ENCODE measurements at regions not wholly inside any gene's neighbourhood (a gene's known extent, or its start where the extent isn't known, plus 50 kb on each side); places are given as distances from the start of the nearest gene placed in this dataset.

DNA sequence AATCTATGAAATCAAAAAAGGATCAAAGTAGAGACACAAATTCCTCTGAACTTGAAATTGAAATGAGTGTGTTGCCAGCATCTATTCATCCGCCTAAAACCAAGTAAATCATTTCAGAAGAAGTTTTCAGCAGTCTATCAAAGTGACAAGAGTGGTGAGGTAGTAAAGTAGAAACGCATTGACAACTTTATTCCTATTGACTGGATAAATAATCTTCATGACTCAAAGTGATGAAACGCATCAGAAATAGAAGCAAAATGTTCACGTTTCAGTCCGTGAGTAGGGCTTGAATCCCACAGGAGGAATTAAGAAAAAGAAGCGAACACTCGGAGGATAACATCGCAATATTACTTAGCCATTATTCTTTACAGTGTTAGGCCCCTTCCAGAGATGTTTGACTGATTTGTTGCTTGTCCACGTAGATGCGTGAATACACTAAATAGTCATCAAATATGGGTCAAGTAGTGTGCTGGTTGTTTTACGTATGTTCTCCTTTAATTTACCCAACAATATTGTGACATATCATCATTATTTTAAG lies 314.4 kb downstream of the PLK2 start:
- DNase-seq: no peak

DNA sequence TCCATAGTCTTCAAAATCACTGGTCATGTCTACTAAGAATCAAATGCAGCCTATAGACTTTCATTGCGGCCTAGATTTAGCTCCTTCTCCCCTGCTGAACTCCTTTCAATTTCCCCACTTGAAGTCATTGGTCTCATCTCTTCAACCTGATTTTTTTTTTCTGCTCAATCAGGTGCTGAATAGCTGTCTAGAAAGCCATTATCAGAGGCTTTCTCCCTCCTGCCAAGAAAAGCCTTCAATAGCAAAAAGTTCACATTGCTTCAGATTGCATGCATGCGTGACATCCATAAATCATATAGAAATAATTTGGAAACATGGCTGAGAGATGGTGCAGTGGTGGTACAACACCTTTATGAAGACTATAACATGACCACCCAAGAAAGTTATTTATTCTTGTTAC lies 316.2 kb downstream of the PLK2 start:
- no peak for DNase-seq

DNA sequence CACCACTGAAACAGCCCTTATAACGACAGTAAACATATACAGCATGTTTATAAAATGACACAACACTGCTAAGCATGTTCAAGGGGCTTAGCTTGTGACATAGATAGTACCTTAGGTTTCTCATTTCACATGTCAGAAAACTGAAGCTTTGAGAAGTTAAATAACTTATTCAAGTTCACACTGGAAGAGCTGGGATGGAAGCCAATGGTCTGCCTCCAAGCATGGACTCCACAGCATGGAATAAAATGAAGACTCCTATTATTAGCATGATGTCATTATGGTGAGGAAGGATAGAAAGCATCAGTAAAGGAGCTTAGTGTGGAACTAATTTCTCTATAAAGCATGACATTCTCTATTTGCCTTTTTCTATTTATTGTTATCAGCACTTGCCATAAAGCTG lies 316.7 kb downstream of the PLK2 start:
- no peak for DNase-seq

DNA sequence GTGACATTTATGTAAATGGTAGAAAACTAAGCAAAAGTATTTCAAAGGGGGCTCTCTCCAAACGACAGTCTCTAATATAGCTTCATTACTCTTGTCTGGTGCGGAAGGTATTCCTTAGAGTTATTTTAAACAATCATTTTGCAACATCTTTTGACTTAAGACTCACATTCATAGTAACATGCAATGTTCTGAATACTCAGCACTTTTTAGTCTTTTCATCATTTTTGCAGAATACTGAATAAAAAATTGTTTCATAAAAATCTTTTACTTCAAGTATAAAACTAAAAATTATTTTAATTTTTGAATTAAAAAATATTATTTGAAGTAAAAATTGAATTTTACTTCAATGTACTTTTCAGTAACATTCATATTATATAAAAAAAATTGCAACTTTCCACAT lies 321.1 kb downstream of the PLK2 start:
- DNase-seq: no peak

DNA sequence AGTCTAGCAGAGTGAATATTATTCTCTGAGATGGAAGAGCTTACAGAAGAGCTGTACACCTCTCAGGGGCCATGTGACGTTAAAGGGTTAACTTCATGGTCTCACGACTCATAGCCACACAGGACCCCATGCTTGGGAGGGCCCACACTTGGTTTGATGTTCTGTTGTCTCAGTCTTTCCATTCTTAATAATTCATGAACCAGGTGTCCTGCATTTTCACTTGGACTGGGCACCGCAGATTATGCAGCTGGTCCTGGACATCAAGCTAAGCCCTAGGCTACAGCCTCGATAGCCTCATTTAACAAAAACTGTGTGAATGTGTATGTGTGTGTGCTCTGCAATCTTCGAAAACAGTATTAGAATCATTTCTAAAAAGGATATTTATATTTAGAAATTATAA lies 323.5 kb downstream of the PLK2 start:
- DNase-seq: no peak

DNA sequence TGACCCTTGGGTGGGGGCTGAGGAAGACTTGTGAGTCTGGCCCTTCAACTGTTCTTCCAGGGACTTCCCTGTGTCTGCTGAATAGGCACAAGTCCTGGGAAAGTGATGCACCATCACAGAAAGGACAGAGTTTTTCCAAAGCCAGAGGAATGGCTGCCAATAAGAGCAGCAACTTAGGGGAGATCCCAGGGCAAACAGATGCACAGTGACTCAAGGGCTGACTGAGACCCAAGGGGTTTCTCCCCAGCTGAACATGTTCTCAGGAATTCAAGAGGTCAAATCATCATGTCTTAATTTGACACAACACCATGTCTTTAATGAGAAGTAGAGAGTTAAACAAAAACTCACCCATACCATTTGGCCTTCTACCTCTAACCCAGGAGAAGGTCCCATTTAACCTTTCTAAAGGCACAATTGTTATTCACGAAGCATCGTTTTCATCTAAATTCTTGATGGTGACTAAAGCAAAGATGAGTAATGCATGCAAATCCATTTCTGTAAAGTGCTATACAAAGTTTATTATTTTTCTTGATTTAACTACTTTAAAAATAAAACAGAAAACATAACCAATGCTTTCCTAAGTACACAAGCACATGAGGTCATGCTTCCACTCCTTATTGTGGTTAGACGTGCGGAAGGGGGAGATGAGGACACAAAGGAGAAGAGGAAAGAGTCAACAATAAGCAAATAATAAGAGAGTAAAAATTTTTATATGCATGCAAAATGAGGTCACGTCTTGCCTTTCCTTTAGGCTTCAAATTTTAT lies 324.1 kb downstream of the PLK2 start:
- no peak for DNase-seq

DNA sequence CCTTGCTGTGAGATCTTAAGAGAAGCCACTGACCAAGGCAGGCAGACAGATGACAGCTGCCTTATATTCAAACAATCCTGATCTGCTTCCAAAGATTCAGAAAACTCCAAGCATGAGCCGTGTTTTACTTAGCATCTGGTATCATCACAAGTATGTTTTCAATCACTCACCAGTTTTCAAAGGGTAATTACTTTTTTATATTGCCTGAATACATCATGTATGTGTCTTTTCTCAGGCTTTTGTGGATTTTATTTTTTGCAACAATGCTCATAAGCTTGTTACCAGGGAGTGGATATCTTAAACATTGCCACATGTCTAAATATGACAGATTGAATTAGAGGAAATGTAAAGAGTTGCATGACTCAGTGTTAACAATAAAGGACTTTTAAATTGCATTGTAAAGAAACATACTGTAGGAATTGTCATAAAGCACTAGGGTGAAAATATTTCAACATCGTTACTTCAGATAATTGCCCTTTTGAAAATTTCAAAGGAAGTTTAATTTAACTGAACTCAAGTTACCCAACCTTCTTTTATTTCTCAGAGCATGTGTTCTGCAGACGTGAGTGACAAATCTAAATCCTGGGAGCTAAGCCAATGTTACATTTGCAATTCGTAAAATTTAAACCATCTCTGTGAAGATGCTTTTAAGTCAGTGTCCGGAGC lies 326.1 kb downstream of the PLK2 start:
- no peak for DNase-seq

DNA sequence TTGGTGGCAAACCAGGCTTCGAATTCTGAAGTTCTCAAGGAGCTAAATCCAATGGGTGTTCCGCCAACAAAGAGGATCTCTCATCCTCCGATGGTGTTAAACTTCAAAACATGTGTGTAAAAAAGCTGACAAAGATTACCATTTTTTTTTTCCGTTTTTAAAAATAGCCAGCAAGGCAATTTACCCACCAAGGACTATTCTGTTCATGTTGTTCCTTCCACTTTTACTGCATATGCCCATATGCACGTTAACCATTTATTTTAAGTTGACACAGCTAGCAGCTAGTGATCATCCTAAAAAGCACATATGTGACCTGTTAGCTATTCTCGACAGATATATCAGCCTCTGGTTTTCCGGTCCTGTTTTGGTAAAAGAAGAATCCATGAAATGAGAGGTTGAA lies 326.7 kb downstream of the PLK2 start:
- no peak for DNase-seq

DNA sequence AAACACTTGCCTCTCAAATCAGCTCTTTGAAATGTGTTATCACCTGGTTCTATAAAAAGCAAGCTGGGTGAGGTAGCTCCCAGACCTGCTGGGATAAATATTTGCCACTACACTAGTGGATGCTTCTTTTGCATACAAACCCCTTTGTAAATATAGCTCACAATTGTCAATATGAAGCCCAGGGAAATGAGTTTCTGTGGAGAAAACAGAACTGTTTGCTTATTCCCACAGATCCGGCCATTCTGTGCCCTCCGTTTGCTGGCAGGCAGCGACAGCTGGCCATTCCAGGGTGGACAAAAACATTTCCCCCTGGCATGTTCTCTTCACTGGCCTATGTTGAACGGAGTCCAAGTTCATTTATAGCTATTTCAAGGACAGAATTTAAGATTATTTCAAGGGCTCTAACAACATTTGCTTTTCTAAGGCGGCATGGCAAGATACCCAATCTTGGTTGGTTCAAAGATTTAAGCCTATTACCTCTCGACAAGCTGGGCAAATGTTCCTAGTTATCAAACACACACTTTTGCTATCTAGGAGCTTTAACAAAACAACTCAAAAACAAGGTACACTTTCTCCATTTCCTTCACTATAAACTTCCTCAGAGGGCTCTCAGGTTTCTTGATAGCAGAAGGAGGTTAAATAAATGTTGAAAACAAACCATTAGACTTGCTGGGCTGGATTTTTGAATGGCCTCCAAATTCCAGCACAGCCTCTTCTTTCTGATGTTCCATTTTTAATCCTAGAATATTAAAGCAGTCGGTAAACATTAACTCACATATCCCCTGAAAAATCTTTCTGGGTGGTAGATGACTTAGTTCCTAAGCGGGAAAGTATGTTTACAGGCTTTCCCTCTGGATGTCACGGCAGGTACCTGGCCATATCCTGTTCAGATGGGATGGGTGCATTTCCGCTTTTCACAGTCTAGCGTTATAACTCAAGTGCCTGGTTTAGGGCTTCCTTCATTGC lies 332.3 kb downstream of the PLK2 start:
- DNase-seq: no peak

DNA sequence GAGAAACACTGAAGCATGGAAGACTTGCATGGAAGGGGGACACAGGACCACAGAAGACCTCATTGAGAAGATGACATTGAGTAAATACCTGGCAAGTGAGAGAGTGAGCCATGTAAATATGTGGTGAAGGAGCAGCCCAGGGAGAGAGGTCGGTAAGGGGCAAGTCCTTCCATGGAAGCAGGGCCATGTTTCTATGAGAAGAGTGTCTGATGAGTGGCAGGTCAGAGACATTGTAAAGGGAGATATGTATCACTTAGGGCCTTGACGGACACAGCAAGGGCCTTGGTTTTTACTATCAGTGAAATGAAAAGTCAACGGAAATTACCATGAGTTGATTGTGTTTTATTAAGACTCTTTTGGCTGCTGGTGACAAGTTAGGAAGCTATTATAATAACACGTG lies 336.4 kb downstream of the PLK2 start:
- DNase-seq: no peak

DNA sequence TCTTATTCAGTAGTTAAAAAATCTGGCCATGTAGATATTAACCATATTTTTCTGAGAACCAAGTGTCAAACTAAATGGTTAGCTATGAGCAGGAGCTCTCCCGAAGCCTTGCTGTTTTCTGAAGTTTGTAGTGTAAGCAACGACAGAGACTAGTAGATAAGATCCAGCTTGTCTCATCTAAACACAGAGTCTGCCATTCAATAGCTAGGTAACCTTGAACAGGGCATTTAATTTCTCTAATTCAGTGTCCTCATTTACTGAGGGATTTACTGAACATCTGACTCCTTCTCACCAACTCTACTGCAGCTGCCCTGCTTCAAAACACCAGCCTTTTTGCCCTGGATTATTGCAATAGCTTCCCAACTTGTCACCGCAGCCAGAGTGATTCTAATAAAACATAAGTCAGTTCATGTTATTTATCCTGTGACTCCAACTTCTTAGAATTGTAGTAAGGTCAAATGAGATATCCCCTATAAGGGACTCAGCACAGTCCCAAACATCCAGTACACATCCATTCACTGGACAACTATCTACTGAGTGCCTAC lies 337.0 kb downstream of the PLK2 start:
- no peak for DNase-seq

DNA sequence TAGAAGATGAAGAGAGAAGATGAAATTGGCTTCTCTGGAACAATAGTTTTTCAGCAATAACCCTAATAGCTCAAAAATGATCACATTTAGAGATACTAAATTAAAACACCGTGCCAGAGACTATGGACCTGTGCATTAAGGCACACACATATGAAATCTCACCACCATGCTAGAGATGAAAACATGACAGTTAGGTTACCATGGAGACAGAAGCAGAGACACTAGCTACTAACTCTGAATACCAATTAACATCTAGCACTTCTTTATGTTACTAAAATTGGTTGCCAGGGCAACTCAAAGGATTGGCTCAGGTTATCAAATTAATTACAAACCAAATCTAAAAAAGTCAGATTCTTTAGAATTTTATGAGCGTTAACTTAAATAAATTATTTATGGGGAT lies 337.7 kb downstream of the PLK2 start:
- DNase-seq: no peak

DNA sequence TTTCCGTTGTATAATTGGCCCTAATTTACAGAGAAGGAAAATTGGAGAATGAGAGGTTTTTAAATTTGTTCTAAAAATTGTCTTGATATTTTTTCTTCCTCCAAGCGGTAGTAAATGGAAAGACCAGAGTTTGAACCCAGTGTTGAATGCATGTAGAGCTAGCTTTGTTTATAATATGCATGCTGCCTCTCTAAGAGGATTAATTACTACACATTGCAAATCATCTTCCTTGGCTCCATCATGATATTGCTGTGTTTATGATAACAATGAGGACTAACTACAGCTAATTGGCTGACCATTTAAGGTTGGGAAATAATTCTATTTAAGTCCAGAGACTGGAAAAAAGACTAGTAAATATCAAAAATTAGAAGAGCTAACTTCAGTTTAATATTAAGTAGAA lies 338.5 kb downstream of the PLK2 start:
- DNase-seq: no peak

DNA sequence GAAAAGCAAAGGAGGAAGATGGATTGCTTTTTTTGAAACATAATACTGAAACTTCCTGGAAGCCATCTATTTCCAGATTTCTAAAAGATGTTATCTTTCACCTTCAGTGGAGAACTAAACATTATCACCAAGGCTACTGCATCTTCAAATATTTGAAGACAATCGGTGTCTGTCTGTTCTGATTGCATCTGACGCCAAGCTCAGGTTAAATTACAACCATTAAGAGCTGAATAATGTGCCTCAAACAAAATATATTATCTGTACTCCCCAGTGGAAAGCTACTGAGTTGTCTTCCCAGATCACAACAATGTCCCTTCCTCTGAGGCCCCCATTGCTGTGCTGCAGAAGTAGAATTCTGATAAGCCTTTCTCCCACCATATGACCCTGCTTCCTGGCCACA lies 342.3 kb downstream of the PLK2 start:
- DNase-seq: no peak

DNA sequence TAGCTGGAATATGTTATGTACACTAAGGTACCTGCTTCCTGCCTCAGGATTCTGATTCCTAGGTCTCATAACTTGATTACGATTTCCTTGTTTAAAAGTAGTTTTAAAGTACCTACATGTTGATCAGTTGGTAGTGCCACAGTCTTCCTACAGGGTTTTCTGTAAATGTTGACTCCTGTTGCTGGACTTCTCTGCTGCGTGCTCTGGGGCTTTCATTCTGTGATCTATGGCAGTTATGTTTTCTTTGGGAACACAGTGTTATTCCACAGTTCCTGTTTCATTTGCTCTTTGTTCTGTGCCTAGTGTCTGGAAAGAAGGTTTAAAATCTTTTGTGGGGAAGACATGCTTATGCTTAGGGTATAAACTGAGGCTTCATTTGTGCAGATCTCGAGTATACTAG lies 343.5 kb downstream of the PLK2 start:
- DNase-seq: no peak

DNA sequence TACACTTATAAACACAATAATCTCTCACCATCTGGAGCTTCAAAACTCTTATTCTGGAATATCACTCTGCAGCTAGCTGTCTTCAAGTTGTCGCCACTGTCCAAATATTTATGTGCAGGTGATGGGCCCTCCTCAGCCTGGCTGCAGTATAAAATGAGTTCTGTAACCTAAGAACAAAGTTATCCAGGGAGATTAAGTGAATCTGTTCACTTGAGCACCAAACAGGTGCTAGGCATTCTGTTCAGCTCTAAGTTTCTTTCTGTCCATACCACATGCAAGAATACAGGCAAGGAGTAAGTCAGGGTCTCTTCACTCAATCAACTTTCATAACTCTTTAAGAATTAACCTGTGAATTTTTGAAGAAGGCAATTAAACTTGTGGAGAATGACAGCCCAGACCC lies 344.1 kb downstream of the PLK2 start:
- DNase-seq: no peak

DNA sequence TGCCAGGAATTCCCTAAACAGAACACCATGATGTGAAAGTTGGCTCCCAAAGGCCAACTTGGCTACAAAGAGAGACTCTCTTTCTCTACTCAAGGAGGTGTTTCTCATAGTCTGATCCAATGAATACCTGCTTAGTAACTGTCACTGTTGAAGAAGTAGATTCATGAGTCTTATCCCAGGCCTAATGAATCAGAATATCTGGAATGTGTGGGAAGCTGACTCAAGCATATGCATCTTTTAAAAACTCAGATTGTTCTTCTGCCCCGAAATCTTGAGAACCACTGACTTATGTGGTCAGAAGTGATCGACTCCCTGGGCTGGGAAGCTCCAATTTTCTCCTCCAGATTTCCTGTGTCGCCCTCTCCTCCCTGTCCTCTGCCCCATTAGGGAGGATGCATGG lies 345.6 kb downstream of the PLK2 start:
- DNase-seq: no peak

DNA sequence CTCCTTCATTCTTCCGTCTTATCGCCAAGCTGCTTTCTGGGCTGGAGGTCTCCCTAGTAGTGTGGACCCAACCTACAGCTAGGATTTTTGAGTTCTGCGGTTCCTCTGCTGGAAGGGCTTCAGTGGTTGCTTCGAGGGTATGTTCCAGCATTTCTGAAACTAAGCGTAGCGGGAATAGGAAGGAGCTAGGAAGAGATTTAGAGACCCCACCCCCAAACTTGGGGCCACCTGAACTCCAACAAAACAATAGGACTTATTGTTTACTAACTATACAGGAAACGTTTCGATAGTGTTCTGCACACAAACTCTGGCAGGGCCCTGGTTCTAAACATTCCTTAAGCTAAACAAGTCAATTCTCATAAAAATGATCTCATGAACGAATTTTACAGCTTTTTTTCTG lies 346.7 kb downstream of the PLK2 start:
- DNase-seq: no peak

DNA sequence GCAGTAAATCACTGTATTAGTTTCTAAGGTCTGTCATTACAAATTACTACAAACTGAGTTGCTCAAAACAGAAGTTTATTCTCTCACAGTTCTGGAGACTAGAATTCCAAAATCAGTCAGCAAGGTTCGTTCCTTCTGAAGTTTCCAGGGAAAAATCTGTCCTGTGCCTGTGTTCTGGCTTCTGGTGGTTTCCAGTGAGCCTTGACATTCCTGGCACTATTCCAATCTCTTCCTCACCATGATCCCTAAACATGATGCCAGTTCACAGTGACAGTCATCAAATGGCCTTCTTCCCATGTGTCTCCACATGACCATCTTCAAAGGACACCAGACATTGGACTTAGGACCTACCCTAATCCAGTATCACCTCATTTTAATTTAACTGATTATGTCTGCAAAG lies 351.4 kb downstream of the PLK2 start:
- no peak for DNase-seq

DNA sequence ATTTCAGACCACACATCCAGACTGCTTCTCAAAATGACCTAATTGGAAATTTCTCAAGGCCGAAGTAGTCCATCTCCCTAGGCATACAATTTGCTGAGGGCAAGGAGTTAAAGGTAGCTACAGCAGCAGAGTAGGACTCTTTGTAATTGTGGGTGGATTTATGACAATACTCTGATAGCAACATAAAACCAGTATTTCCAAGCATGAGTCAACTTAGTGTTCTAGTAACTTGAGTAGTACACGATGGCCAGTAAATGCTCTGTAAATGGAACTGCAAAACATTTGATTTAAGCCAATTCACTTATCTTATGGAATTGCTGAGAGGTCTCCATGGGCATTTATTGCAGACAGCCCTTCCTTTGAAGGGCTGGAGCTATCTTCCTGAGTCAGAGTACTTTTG lies 352.2 kb downstream of the PLK2 start:
- DNase-seq: no peak

DNA sequence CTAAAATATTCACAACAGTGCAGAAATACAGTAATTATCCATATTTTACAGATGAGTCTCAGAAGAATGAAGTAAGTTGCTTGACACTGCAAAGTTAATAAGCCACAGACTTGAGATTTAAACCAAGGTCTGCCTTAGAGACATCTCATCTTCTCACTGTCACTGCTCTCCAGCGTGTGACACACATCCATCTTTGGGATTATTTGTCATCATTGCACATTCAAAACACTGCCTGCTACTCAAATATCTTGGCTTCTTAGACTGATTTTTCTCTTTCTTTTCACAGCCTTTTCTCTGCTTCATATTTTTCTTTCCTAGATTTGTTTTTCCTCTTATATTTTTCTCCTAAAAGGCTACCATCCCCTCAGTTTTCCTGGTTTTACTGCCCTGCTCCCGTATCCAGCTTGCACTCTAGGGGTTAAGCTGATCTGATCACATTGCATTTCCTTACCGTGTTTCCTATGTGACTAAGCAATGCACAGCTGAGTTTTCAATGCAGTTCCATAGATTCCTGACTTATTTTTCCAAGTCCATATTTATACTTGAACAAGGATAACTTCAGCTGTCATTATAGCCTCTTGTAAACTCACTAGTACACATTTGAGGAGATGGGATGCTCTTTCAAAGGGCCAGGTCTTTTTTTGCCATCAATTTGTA lies 353.0 kb downstream of the PLK2 start:
- DNase-seq: no peak

DNA sequence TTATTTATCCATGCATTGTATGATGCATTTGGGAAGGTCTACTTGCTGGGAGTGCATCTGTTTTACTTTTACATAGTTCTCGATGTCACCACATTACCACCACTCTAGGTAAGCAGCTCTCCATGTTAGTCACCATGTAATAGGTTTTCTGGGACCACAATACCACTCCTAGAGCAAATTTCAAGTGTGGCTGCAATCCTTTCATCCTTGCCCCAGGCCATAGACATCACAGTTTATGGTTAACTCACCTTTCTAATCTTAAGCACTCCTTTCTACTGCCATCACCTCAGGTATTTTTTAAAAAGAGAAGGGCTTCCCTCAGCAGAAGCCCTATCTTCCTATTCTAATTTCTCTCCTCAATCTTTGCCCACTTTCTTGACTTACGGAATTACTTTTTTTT lies 354.1 kb downstream of the PLK2 start:
- no peak for DNase-seq

DNA sequence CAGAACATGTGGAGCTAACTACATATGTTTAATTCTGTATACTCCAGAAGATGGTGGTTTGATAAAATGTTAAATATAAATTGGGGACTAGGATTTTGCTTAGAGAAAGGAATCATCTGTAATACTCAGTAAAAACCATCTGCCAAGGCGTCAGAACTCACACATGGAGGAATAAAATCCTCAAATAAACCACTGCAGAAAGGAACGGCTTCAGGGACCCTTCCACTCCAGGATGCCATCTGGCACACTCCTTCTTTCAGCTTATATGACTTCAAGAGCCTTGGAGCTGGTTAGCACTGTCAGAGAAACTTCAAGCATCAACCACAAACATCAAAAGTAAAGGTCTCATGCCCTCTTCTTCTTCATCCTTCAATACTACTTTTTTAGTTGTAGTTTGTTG lies 360.6 kb downstream of the PLK2 start:
- DNase-seq: peak; percentile 77

All from NCI-H2171 treated with DMSO at 0.1 percent for 48 hours (cell line).